Smooth muscle cell (in vitro differentiated cells): ENCODE measurements at regions not wholly inside any gene's neighbourhood (a gene's known extent, or its start where the extent isn't known, plus 50 kb on each side); places are given as distances from the start of the nearest gene placed in this dataset.

Source experiments
- DNase-seq: peaks from one replicate; lab custom pipeline; 2025; ENCODE audit not compliant: unreplicated experiment; lab: John Stamatoyannopoulos, UW
- H2AFZ ChIP-seq: fragments of 200-600 bp; sonication (generic); 2 replicates; pipeline ENCODE4 v1.6.0; 2016; ENCODE audit warnings: antibody characterized with exemption, low read depth, mild to moderate bottlenecking
- H3F3A ChIP-seq: fragments of 200-600 bp; sonication (generic); 2 replicates; pipeline ENCODE4 v1.6.0; 2017; ENCODE audit warnings: antibody characterized with exemption, low read depth
- H3K27ac ChIP-seq: fragments of 200-600 bp; sonication (generic); 2 replicates; pipeline ENCODE4 v1.5.1; 2016; ENCODE audit warnings: low read depth, mild to moderate bottlenecking
- H3K27me3 ChIP-seq: fragments of 200-600 bp; sonication (generic); 2 replicates; pipeline ENCODE4 v1.6.1; 2016; ENCODE audit warnings: low read depth, mild to moderate bottlenecking
- H3K36me3 ChIP-seq: fragments of 200-600 bp; sonication (generic); 2 replicates; pipeline ENCODE4 v1.5.1; 2016; ENCODE audit warnings: low read depth
- H3K4me1 ChIP-seq: fragments of 200-600 bp; sonication (generic); 2 replicates; pipeline ENCODE4 v1.5.1; 2016; ENCODE audit warnings: low read depth
- H3K4me2 ChIP-seq: fragments of 200-600 bp; sonication (generic); 2 replicates; pipeline ENCODE4 v1.6.0; 2016; ENCODE audit warnings: mild to moderate bottlenecking
- H3K4me3 ChIP-seq: fragments of 200-600 bp; sonication (generic); 2 replicates; pipeline ENCODE4 v1.5.1; 2016; ENCODE audit warnings: mild to moderate bottlenecking
- H3K79me2 ChIP-seq: fragments of 200-600 bp; sonication (generic); 2 replicates; pipeline ENCODE4 v1.6.0; 2016; ENCODE audit warnings: low read depth, mild to moderate bottlenecking
- H3K9ac ChIP-seq: fragments of 200-600 bp; sonication (generic); 2 replicates; pipeline ENCODE4 v1.6.0; 2016; ENCODE audit warnings: low read depth
- H3K9me3 ChIP-seq: fragments of 200-600 bp; sonication (generic); replicated peaks from 2 replicates; pipeline ENCODE4 v1.5.1; 2016; ENCODE audit warnings: low read depth
- H4K20me1 ChIP-seq: fragments of 200-600 bp; sonication (generic); 2 replicates; pipeline ENCODE4 v1.6.0; 2016; ENCODE audit warnings: low read depth
- CTCF ChIP-seq: fragments of 200-600 bp; sonication (generic); IDR thresholded peaks from 2 replicates; pipeline ENCODE4 v1.5.1; 2017; ENCODE audit warnings: borderline replicate concordance, mild to moderate bottlenecking, antibody characterized with exemption; ENCODE audit not compliant: insufficient read depth, poor library complexity, severe bottlenecking
- WGBS: methylation state at CpG from one replicate; pipeline ENCODE4 v1.1.7; 2016; ENCODE audit warnings: low lambda C conversion rate; 5-methylcytosine and 5-hydroxymethylcytosine counted together

- H3K4me2 ChIP-seq: no peak overlapping the region
- peaks cover 6% of the 10 kb centered on the region for H3K4me1 ChIP-seq
- no peaks in the 10 kb centered on the region for H4K20me1 ChIP-seq
- no peak overlapping the region for H2AFZ ChIP-seq
- TF ChIP-seq CTCF: peak; percentile 58
- no peaks in the 10 kb centered on the region for H3F3A ChIP-seq
- H3K27me3 ChIP-seq: peaks cover 4% of the 10 kb centered on the region
- H3K9me3 ChIP-seq: no peaks in the 10 kb centered on the region
- H3K79me2 ChIP-seq: no peaks in the 10 kb centered on the region
- H3K9ac ChIP-seq: no peak overlapping the region
- H3K27ac ChIP-seq: no peak overlapping the region
- H3K36me3 ChIP-seq: no peaks in the 10 kb centered on the region
- H3K4me3 ChIP-seq: no peak overlapping the region
- DNase-seq: no peak
- WGBS: 51% methylated on average over 5 of the region's 5 CpGs
These were observed 365.7 kb upstream of the CADM1 start for GRCh38 chr11:115869780-115870431.

DNA sequence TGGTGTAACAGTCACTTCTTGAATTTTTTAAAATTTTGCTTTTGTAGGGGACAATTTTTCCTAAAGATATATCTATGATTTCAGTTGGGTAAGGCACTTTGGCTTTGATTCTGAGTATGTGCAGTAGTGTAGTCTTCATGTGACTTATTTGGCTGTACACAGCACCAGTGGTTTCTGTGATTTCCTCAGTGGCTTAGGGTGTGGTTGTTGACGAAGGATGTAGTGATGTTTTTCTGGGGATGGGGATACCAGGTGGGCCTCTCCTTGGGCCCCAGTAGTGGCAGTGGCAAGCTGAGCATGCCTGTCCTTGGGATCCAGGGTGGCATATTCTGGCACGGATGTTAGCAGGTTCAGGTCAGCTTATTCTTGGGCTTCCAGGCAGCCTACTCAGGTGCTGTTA, 364.9 kb upstream of the CADM1 start:
- Histone ChIP-seq H3K4me2 (no peak overlapping the region), H3K27me3 (peaks cover 3% of the 10 kb centered on the region), H3K9me3 (no peaks in the 10 kb centered on the region), H2AFZ (no peak overlapping the region), H3K9ac (no peak overlapping the region), H3K4me1 (peaks cover 6% of the 10 kb centered on the region), H4K20me1 (no peaks in the 10 kb centered on the region), H3F3A (no peaks in the 10 kb centered on the region), H3K79me2 (no peaks in the 10 kb centered on the region), H3K4me3 (no peak overlapping the region), H3K27ac (no peak overlapping the region), H3K36me3 (no peaks in the 10 kb centered on the region)
- no peak for DNase-seq
- WGBS: 84% methylated on average over 2 of the region's 2 CpGs
- no peak for TF ChIP-seq CTCF

DNA sequence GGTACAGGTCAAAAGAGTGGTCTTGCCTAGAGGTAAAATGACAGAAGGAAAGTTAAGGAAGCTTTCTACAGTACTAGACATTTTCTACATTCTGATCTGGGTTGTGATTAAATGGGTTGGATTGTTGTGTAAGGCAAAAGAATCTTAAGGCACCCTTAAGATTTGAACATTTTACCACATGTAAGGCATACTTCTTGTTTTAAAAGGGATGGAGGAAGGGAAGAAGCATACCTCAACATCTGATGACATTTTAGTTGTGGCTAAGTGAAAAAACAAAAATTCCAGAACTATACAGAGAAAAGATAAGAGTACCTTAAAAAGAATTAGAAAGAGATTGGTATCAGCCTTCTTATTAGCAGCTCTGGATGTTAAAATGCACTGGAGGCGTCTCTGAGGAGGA, 356.0 kb upstream of the CADM1 start:
- H2AFZ ChIP-seq: no peak overlapping the region
- H3K79me2 ChIP-seq: no peaks in the 10 kb centered on the region
- H4K20me1 ChIP-seq: no peaks in the 10 kb centered on the region
- H3F3A ChIP-seq: no peaks in the 10 kb centered on the region
- H3K9ac ChIP-seq: no peak overlapping the region
- 38% methylated on average over 1 of the region's 1 CpG for WGBS
- peak overlapping the region; percentile 40 for H3K4me2 ChIP-seq
- H3K36me3 ChIP-seq: peaks cover 3% of the 10 kb centered on the region
- peaks cover 4% of the 10 kb centered on the region for H3K9me3 ChIP-seq
- no peaks in the 10 kb centered on the region for H3K27me3 ChIP-seq
- peak overlapping the region; percentile 47 for H3K27ac ChIP-seq
- TF ChIP-seq CTCF: no peak
- DNase-seq: no peak
- H3K4me3 ChIP-seq: no peak overlapping the region
- H3K4me1 ChIP-seq: no peaks in the 10 kb centered on the region

- no peak overlapping the region for H3K27ac ChIP-seq
- no peaks in the 10 kb centered on the region for H3K9me3 ChIP-seq
- peak overlapping the region; percentile 6 for H3K4me2 ChIP-seq
- H3F3A ChIP-seq: no peaks in the 10 kb centered on the region
- no peak for TF ChIP-seq CTCF
- DNase-seq: no peak
- no peaks in the 10 kb centered on the region for H4K20me1 ChIP-seq
- no peak overlapping the region for H3K4me3 ChIP-seq
- H3K9ac ChIP-seq: no peak overlapping the region
- no peak overlapping the region for H2AFZ ChIP-seq
- no peaks in the 10 kb centered on the region for H3K4me1 ChIP-seq
- H3K27me3 ChIP-seq: no peaks in the 10 kb centered on the region
- no peaks in the 10 kb centered on the region for H3K79me2 ChIP-seq
- no peaks in the 10 kb centered on the region for H3K36me3 ChIP-seq
- 19% methylated on average over 1 of the region's 1 CpG for WGBS
These were observed 344.4 kb upstream of the CADM1 start for GRCh38 chr11:115848611-115849010.
